Thyroid gland (tissue), 4 donors: ENCODE measurements at regions not wholly inside any gene's neighbourhood (a gene's known extent, or its start where the extent isn't known, plus 50 kb on each side); places are given as distances from the start of the nearest gene placed in this dataset.
"Not testable (repeated sequence)": the region's sequence is repeated elsewhere in the genome, so short reads cannot be mapped to it uniquely, and the experiment has no call there.

Source experiments
- DNase-seq, 2 donors: peaks; one replicate each; pipeline ENCODE4 v3.0.0-alpha.2; 2019
- H3K27ac ChIP-seq, 3 donors: fragments of 200-600 bp; sonication (generic); 1 replicate in 2 of 3; 2 replicates in 1 of 3; pipeline ENCODE4 v1.5.1; 2016 to 2019; ENCODE audit warnings: mild to moderate bottlenecking in 1 of 3, moderate library complexity in 1 of 3
- H3K27me3 ChIP-seq: fragments of 200-600 bp; sonication (generic); one replicate; pipeline ENCODE4 v1.5.1; 2019
- H3K36me3 ChIP-seq, 2 donors: fragments of 200-600 bp; sonication (generic); one replicate each; pipeline ENCODE4 v1.5.1; 2016 to 2019
- H3K4me1 ChIP-seq, 2 donors: fragments of 200-600 bp; sonication (generic); one replicate each; pipeline ENCODE4 v1.5.1; 2017 to 2019
- H3K4me3 ChIP-seq, 3 donors: fragments of 200-600 bp; sonication (generic); replicated peaks in 1 of 3; 1 replicate in 2 of 3; 2 replicates in 1 of 3; pipeline ENCODE4 v1.5.1; 2016; ENCODE audit warnings: mild to moderate bottlenecking in 1 of 3
- H3K9me3 ChIP-seq: fragments of 200-600 bp; sonication (generic); one replicate; pipeline ENCODE4 v1.5.1; 2017
- POLR2A ChIP-seq, 2 donors: fragments of 450-650 bp; IDR thresholded peaks; one replicate each; pipeline ENCODE4 v1.6.1; 2017; ENCODE audit warnings: antibody characterized with exemption in 2 of 2, mild to moderate bottlenecking in 2 of 2, moderate library complexity in 1 of 2
- WGBS, 2 donors: methylation state at CpG; one replicate each; pipeline ENCODE4 v1.1.5; 2017; 5-methylcytosine and 5-hydroxymethylcytosine counted together
- intact Hi-C: fragments of 100-400 bp; cut with DNase I; formaldehyde crosslinking; loops from one replicate; pipeline ENCODE4 v1.15.1; 2023
- TF ChIP-seq, protein P1 (sequence below), 6 experiments: fragments of 200-600 bp in 3 of 6; fragments of 450-650 bp in 3 of 6; sonication (generic) in 3 of 6; IDR thresholded peaks; one replicate each; pipeline ENCODE4 v1.5.1; 2016 to 2019; ENCODE audit warnings: antibody characterized with exemption in 6 of 6, mild to moderate bottlenecking in 2 of 6, inconsistent platforms in 1 of 6, moderate library complexity in 1 of 6

GRCh38 chr11:33987545-33987944 is 64.0 kb upstream of the CAPRIN1 start:
- H3K27ac ChIP-seq, result no peak overlapping the region
- no peaks in the 10 kb centered on the region for H3K4me1 ChIP-seq
- intact Hi-C loops, result no loop called here
- no peaks in the 10 kb centered on the region for H3K27me3 ChIP-seq
- no peak for TF ChIP-seq POLR2A (IDR thresholded peaks at IDR 0.05)
- TF ChIP-seq, protein P1, sequence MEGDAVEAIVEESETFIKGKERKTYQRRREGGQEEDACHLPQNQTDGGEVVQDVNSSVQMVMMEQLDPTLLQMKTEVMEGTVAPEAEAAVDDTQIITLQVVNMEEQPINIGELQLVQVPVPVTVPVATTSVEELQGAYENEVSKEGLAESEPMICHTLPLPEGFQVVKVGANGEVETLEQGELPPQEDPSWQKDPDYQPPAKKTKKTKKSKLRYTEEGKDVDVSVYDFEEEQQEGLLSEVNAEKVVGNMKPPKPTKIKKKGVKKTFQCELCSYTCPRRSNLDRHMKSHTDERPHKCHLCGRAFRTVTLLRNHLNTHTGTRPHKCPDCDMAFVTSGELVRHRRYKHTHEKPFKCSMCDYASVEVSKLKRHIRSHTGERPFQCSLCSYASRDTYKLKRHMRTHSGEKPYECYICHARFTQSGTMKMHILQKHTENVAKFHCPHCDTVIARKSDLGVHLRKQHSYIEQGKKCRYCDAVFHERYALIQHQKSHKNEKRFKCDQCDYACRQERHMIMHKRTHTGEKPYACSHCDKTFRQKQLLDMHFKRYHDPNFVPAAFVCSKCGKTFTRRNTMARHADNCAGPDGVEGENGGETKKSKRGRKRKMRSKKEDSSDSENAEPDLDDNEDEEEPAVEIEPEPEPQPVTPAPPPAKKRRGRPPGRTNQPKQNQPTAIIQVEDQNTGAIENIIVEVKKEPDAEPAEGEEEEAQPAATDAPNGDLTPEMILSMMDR (IDR thresholded peaks at IDR 0.05), result no peak
- H3K36me3 ChIP-seq, result no peaks in the 10 kb centered on the region
- H3K9me3 ChIP-seq, result no peaks in the 10 kb centered on the region
- H3K4me3 ChIP-seq, result no peak overlapping the region
- WGBS, 2 donors, result 92 to 94% methylated on average over 3 of the region's 3 CpGs
- DNase-seq, result no peak

- H3K9me3 ChIP-seq, intact Hi-C loops, H3K4me1 ChIP-seq, H3K27me3 ChIP-seq, H3K36me3 ChIP-seq, DNase-seq, H3K4me3 ChIP-seq, H3K27ac ChIP-seq: not testable (repeated sequence)
- WGBS, 2 donors, result 70 to 72% methylated on average over 12 of the region's 12 CpGs
Observed at GRCh38 chr11:33986597-33987501, 64.7 kb upstream of the CAPRIN1 start.

DNA sequence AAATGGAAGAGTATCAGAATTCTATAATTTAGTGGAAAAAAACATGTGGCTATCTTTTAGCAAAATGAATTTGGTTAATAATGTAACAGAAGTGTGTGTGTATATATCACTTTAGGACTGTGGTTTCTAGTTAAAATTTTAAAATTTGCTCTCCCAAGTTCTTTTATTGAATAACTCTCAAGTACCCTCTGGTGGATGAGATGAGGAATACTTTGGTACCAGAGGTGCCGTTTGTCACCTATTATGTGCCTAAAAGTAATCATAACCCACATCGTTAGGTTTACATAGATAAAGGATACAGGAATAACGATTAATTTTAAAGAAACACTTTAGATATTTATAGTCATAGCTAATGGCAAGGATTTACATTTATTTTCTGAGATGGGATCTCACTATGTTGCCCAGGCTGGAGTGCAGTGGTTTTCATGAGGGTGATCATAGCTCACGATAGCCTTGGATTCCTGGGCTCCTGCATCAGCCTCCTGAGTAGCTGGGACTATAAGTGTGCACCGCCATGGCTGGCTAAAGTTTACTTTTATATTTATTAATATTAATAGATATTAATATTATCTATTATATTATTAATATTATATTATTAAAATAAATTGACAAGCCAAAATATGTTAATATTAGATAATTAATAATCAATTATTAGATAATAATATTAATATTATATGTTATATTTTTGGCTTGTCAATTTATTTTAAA is 66.7 kb upstream of the CAPRIN1 start:
- H3K4me3 ChIP-seq, result no peak overlapping the region
- no peak for TF ChIP-seq POLR2A (IDR thresholded peaks at IDR 0.05)
- TF ChIP-seq, protein P1 (IDR thresholded peaks at IDR 0.05), result no peak
- no peaks in the 10 kb centered on the region for H3K36me3 ChIP-seq
- H3K9me3 ChIP-seq, result no peaks in the 10 kb centered on the region
- no peaks in the 10 kb centered on the region for H3K27me3 ChIP-seq
- intact Hi-C loops, result no loop called here
- no peaks in the 10 kb centered on the region for H3K4me1 ChIP-seq
- WGBS, 2 donors, result 89 to 92% methylated on average over 5 of the region's 5 CpGs
- DNase-seq, result no peak
- H3K27ac ChIP-seq, result no peak overlapping the region

DNA sequence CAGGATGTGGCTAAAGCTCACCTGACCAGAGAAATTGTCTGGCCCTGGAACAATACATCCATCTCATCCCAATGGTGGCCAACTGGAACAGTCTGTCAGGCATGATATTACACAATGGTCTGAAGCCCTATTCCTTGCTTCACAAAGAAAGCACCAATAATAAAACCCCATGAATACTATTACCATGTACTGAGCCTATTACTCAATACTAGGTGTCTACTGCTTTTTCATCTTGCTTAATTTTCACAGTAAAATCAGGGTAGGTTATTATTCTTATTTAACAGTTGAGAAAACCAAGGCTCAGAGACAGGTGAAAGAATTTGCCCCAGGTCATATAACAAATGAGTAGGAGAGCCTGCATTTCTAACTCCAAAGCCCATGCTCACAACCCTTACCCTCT is 68.9 kb upstream of the CAPRIN1 start:
- no peak for DNase-seq
- no peaks in the 10 kb centered on the region for H3K9me3 ChIP-seq
- TF ChIP-seq, protein P1 (IDR thresholded peaks at IDR 0.05), result no peak
- TF ChIP-seq POLR2A (IDR thresholded peaks at IDR 0.05), result no peak
- intact Hi-C loops, result no loop called here
- no peak overlapping the region for H3K4me3 ChIP-seq
- no peaks in the 10 kb centered on the region for H3K4me1 ChIP-seq
- no peaks in the 10 kb centered on the region for H3K27me3 ChIP-seq
- no peaks in the 10 kb centered on the region for H3K36me3 ChIP-seq
- H3K27ac ChIP-seq, result no peak overlapping the region

GRCh38 chr11:33980897-33981296 is 70.6 kb upstream of the CAPRIN1 start:
- Histone ChIP-seq H3K27ac (no peak overlapping the region), H3K36me3 (no peaks in the 10 kb centered on the region), H3K4me1 (no peaks in the 10 kb centered on the region), H3K9me3 (no peaks in the 10 kb centered on the region), H3K27me3 (no peaks in the 10 kb centered on the region), H3K4me3 (no peak overlapping the region)
- WGBS, 2 donors, result 65 to 75% methylated on average over 3 of the region's 3 CpGs
- DNase-seq, result no peak
- no peak for TF ChIP-seq POLR2A (IDR thresholded peaks at IDR 0.05)
- TF ChIP-seq, protein P1 (IDR thresholded peaks at IDR 0.05), result no peak
- intact Hi-C loops, result no loop called here
